Activated CD4-positive, alpha-beta T cell treated with anti-CD3 and anti-CD28 coated beads for 4 hours (primary cell): ENCODE measurements at regions not wholly inside any gene's neighbourhood (a gene's known extent, or its start where the extent isn't known, plus 50 kb on each side); places are given as distances from the start of the nearest gene placed in this dataset.

Source experiments
- DNase-seq, 2 donors: peaks; one replicate each; pipeline ENCODE4 v3.0.0-alpha.2; 2020

DNA sequence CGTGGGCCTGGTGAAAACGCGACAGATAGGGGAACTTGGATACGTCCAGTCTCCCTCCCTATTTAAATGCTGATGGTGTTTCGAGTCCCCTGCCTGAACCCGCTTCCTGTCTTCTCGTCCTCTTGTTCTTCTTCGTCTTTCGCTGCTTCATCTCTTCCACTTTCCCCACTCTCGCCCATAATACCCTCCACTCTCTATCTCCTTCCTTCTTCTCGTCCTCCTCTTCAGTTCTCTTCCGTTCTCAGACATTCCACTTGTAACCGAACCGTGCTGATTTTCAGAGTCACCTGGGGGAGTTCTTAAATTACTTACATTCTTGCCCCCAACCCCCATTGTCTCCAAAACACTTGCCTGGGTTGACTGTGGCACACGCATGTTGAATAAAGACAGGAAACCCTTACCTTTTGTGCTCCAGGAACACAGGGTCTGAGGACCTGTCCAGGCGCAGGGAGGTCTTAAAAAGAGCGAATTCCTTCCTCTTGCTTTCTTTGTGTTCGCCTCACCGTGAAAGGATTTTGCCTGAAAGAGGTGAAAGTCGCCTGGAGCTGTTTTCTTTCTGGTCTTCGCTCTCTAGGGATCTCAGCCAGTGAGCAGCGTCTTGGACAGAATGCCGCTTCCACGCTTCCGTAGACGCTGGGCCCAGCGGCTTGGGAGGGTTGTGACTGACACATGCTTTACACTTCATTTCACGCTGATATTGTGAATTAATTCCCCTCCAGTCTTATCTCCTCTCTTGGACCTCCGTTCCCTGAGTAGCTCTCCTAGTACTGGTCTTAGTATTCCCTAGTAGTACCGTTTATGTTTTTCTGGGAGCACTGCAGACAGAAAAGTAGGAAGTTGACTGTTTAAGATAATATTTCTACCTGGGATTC lies 184.0 kb downstream of the GPX5 start:
- DNase-seq = no peak

DNA sequence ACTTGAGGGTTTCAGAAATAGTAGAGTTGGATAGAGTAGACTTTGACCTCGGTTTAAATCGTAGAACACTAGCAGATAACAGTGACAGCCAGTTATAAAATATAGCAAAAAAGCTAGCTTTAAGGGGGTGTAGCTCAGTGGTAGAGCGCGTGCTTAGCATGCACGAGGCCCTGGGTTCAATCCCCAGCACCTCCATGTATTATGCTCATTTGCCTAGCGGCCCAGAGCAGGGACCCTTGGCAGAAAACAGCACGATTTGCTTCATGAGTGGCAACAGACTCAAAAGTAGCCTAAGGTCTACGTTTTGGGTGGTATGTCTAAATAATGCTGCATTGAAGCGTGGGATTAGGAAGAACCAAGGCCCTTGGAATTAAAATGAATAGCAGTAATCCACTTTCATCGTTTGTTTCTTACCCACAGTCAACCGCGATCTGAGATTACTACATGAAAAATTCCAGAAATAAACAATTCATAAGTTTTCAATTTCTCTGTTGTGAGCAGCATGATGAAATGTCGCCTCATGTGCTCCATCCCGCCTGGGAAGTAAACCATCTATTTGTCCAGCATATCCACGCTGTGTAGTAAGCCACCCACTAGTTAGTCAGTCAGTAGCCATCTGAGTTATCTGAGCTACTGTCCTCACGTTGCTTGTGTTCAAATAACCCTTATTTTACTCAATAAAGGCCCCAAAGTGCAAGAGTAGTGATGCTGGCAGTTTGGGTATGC lies 184.9 kb downstream of the GPX5 start:
- DNase-seq = no peak

DNA sequence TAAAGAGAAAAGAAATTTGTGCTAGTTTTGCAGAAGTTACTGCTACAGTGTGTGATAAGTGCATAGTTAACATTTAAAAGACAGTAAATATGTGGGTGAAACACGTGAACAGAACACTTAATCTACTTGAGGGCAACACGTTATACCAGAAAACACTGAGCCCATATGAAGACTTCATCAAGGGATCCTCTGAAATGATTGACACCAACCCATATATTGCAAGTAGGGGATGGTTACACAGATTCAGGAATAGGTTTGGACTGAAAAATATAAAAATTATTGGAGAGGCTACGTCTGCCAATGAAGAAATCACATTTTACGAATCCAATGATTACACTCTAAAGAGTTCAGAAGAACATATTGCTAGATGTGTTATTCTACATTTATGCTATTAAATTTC lies 185.6 kb downstream of the GPX5 start:
- no peak for DNase-seq

DNA sequence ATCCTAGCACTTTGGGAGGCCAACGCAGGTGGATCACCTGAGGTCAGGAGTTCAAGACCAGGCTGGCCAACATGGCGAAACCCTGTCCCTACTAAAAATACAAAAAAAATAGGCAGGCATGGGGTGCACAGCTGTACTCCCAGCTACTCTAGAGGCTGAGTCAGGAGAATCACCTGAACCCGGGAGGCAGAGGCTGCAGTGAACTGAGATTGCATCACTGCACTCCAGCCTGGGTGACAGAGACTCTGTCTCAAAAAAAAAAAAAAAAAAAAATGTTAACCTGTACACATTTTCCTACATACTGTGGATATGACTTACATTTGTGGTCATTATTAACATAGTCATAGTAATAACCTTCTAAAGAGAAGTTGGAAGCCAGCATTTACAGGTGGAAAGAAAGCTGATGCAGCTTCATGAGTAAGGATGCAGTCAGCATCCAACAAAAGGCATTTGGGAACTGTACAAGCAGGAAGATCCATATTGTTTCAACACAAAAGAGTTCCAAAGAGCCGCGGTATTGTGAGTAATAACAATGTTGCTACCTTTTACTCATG lies 186.2 kb downstream of the GPX5 start:
- no peak for DNase-seq

DNA sequence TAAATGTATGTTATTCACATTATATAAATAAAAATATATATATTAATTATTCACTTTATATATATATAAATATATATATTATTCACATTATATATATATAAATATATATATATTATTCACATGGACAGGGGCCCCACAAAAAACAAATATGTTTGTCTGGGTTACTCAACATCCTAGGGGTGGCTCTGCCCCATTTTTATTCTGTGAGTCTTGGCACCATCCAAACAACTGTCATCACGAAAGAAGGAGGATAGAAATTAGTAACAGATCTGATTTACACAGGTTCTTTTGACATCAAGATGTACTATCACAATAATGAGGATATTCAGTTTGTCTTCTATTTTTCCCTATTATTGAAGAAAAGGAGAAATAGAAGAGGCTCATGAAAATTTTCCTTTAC lies 187.3 kb downstream of the GPX5 start:
- no peak for DNase-seq

DNA sequence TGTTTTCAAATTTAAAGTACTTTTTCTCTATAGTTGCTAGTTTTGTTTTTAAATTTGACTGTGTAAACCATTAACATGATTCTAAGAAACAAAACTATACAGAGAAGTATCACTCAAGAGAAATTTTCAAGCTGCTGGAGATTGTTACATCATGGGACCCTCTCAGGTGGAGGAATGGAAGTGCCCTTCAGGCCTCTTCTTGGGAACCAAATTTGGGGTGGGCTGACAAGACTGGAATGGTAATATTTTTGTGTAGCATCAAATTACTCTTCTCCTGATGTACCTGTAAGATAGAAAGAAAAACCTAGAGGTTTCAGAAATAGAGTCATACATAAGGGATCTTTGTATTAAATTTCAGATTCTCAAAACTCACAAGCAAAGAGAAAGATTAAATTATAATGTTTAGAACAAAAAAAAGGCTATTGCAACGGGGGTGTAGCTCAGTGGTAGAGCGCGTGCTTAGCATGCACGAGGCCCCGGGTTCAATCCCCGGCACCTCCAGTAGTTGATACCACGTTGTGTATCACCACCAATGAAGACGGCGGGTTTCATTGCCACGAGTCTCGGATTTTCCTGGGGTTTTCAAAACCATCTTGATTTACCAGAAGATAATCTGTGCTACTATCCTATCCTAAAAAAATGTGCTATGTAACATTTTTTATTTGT lies 193.7 kb downstream of the GPX5 start:
- no peak for DNase-seq

DNA sequence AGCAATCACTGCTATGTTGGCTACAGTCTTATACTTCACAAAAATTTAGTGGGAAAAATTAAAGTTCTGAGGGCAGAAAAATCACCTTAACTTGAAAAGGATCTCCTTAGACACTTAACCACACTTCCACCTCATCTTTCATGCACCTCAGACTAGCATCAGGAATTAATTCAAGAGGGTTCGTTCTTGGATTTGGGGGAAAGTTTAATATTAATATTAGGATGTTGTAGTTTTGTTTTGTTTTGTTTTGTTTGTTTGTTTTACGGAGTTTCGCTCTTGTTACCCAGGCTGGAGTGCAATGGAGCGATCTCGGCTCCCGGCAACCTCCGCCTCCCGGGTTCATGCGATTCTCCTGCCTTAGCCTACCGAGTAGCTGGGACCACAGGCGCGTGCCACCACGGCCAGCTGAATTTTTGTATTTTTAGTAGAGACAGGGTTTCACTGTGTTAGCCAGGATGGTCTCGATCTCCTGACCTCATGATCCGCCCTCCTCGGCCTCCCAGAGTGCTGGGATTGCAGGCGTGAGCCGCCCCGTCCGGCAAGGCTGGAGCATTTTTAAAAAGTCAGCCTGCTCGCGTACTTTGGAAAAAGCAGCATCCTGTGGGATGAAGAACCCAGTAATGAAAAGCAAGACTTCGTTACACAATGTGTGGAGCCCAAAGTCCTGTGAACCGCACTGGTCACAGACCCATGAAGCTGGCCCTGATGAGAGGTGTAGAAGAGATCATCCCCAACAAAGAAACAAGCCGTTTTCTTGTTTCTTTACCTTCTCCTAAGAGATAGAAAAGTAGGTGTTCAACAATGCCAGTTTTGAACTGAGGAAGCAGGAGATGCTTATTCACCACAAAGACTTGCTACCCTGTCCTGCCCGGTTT lies 194.9 kb downstream of the GPX5 start:
- DNase-seq = no peak

DNA sequence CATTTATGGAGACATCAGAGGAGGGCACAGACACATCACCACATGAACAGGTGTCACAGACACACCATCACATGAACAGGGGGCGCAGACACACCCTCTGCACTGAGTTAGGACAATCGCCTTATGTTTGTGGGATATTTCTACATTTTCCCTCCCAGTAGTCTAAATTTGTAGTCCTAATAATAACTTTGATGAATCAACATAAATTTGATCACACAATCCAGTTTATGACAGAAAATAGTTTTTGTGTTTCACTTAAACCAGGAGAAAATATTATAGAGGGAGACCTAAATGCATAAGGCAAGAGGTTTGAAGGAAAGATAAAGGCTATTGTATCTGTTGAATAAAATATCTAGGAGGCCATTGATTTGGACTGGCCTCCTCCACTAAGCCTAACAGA lies 195.7 kb downstream of the GPX5 start:
- no peak for DNase-seq

DNA sequence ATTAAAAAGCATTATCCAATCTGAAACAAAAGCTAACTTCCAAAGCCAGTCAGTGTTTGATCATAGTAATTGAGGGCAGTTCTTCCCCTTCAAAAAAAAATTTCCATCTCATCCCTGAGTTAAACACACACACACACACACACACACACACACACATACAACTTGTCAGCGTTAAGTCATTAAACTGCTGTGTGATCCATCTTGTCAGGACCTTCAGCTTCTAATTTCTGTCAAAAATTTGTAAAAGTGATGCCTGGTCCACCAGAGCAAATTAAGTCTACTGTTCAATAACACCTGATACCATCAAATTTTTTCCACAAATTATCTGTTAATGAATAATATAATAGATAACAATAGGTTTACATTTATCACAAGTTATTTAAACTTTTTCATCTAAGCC lies 198.7 kb downstream of the GPX5 start:
- no peak for DNase-seq

DNA sequence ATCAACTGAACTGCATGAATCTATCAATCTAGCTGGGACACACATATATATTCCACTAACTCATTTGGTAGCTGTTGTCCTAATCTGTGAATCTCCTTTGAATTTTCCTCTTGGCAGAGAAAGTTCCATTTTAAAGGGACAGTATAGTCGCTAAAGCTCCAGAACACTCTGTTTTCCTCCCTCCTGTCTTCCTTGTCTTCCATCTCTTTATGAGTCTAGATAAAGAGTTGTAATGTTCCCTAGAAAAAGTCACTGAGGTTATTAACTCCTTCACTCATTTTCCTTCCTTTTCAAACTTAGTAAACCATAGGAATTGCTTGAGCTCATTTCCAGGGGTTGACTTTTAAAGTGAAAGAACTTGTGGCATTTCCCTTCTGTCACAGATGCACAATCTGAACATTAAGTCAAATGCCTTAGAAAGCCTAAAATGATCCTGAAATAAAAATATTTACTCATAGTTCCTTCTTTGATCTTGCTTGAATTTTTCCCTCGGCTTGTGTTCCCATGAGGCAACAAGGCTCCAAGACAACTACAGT lies 198.4 kb downstream of the TRIM27 start:
- DNase-seq = no peak

DNA sequence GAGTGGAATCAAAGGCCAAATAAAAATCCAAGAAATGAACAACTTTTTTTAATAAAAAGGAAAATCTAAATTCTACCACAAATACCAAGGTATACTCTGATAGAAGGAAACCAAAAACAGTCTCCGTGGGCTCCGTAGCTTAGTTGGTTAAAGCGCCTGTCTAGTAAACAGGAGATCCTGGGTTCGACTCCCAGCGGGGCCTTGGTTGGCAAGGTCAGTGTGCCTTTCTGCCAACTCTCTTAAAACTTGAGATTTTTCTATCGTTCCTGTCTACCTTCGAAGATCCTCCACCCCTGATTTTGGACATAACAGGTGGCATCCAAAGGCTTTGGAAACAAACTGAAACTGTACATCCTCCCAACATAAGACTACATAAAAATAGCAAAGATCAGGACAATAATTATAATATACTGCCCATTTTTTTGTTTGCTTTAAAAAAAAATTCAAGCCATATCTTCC lies 197.9 kb downstream of the TRIM27 start:
- no peak for DNase-seq

DNA sequence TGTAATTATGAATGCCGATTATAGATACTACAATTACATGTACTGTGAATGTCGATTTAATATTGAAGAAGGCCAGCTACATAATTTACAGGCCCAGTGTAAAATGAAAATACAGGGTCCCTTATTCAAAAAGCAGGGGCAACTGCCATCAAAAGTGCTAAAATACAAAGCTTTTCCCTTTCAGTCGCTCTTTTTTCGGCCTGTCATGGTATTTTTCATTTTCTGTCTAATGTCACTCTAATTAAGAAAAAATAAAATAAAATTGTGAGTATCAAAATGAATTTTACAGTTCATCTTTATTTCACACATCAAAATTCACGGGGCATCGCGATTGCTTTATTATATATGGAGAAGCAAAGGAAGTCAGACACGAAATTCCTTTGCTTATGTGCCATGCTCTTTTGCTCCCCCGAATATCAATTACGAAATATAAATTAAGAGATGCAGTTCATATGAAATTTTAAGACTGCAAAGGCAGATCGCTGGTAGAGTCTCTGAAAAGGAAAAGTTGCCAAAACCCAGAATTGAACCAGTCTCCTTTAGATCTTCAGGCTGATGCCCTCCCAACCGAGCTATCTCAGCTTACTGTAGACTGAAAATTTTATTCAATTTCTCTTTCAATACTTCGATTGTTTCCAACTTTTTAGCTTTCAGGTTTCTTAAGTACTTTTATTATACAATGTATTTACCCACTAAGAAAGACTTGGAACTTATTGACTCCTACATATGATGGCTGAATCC lies 197.0 kb downstream of the TRIM27 start:
- no peak for DNase-seq

DNA sequence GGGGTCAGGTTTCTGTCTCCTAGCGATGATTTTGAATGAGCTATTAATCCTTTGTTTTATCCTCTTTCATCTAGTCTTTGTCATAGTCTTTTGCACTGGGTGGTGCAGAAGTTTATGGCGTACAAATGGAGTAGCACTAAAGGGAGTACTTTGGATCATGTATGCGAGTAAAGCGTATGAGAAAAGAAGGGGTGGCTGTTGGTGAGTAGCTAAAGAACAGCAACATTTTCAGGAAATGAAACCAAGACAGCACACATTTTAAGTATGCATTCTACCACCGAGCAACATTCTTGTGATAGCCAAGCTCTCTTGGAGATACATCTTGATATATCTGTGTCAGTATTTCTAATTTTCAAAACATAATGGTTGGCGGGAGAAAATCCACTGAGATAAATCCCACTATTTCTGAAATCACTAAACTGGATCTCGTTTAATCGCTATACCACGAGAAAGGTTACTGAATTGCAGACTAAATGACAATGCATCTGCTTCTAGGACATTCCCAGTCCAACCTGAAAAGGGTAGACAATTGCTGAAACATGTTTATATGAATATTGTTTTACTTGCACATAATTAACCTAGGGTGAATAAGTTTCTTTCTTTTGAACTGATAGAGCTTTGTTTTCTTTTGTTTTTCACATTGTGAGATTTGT lies 196.1 kb downstream of the TRIM27 start:
- DNase-seq = no peak

DNA sequence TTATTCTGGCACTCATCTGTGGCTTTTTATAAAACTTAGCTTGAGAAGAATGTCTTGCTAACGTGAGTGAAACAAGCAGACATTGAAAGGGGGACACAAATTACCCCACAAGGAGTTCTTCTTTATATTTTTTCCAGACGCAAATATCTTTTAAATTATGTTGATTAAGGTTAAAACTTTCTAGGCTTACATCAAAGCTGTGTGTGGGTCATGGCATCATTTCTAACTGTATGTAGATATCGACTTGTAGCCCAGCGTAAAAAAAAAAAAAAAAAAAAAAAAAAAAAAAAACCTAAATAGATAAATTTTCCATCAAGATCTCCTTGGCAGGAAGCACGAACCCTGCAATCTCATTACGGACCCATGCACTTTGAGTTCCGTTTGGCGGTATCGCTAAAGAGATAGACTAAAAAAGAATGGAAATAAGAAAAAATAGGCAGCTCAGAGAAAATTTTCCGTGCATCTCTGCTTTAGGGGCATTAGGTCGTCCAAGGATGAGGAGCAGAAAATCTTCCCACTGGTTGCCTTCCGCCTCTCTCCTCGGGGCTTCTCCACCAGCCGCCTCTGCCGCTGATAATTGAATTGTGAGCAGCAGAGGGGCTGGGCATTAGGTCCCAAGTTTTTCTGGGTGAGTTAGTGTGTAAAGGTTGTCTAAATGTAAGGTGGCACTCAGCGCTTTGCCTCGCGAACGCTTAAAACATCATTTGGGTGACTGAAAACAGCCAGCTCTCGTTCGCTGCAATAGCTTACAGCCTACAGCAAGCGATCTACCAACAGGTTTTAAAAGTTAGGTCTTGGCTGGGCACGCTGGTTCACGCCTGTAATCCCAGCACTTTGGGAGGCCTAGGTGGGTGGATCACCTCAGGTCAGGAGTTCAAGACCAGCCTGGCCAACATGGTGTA lies 194.0 kb downstream of the TRIM27 start:
- no peak for DNase-seq

DNA sequence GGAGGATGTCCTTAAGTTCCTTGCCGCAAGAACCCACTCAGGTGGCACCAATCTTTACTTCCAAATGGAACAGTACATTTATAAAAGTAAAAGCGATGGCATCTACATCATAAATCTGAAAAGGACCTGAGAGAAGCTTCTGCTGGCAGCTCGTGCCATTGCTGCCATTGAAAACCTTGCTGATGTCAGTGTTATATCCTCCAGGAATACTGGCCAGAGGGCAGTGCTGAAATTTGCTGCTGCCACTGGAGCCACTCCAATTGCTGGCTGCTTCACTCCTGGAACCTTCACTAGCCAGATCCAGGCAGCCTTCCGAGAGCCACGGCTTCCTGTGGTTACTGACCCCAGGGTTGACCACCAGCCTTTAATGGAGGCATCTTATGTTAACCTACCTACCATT lies 191.7 kb downstream of the TRIM27 start:
- no peak for DNase-seq

DNA sequence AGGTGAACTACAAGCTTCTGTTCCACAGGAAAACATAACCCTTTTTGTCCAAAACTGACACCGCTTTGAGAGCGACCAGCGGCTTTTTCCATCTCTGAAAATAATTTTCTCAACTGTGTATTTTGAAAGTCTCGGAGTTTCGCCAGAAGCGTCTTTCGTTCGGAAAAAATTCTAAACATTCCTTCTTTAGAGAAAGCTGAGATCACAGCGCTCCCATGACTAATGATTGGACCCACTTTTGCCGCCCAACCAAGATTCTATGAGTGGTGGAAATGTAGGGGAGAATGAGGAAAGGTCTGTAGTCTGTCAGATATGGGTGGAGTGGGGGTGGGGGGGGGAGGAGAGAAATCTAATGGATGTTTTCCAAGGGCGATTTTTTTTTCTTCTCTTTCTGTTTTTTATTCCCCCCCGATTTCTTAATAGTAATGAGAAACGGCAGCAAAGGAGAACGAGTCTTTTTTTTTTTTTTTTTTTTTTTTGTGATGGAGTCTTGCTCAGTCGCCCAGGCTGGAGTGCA lies 189.3 kb downstream of the TRIM27 start:
- DNase-seq = no peak

DNA sequence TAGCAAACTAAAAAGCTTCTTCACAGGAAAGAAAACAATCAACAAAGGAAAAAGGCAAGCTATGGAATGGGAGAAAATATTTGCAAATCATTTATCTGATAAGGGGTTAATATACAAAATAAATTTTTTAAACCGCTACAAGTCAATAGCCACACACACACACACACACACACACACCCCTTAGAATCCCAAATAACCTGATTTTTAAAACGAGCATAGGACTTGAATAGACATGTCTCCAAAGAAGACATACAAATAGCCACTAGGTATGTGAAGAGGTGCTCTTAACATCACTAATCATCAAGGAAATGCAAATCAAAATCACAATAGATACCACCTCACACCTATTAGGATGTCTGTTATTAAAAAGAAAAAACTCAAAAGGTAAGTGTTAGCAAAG lies 187.7 kb downstream of the TRIM27 start:
- no peak for DNase-seq

DNA sequence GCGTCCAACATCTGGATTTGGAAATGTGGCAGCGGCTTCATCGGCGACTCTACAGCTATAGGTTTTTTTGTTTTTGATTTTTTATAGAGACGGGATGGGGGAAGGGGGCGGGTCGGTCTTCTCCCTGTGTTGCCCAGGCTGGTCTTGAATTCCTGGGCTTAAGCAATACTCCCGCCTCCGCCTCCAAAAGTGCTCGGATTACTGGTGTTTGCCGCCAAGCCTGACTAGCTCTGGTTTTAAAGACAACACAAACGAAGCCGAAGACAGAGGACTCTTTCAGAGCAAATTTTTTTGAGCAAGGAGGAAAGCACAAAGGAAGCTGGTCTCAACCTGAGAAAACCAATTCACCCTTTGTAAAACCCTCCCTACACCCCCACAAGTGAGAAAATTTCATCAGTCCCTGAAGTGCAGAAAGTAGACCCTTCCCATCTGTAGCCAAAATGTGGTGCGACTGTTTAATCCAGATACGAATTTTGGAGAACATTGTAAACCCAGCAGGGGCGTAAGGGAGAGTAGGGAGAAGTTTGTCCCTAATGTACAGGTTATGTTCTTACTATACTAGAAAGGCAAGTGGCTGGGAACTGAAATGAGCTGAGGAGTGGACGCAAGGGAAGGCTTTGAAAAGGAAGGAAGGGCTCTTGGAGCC lies 185.9 kb downstream of the TRIM27 start:
- DNase-seq = no peak

DNA sequence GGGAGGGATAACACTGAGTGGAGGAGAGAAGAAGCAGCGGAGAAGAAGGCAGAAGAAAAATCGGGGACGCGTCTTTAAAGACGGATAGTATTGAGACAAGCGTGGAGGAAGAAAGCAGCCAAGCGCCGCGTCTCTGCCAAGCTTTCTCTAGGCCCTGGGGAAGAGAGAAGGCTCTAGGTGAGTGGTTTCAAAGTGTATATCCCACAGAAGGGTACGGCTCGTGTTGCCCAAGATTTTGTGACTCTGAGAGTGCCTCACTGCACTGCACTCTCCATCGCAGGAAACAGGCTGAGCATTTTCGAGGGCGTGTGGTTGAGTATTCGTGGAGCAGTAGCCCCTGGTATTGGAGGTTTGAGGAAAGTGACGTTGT lies 185.4 kb downstream of the TRIM27 start:
- DNase-seq = no peak
